Stomach (tissue), 8 donors: ENCODE measurements at regions not wholly inside any gene's neighbourhood (a gene's known extent, or its start where the extent isn't known, plus 50 kb on each side); places are given as distances from the start of the nearest gene placed in this dataset.
"Not testable (repeated sequence)": the region's sequence is repeated elsewhere in the genome, so short reads cannot be mapped to it uniquely, and the experiment has no call there.

Source experiments
- DNase-seq, 2 donors: peaks; one replicate each; pipeline versions ENCODE4 v3.0.0 to v3.0.0-alpha.2; 2013 to 2019
- H3K27ac ChIP-seq, 5 donors: fragments of 200-600 bp in 4 of 5; sonication (generic) in 4 of 5; one replicate each; pipeline ENCODE4 v1.5.1; 2013 to 2019; ENCODE audit warnings: mild to moderate bottlenecking in 1 of 5, moderate library complexity in 1 of 5
- H3K27me3 ChIP-seq, 3 donors: fragments of 200-600 bp; sonication (generic); one replicate each; pipeline ENCODE4 v1.5.1; 2017 to 2019; ENCODE audit warnings: mixed run types in 1 of 3
- H3K36me3 ChIP-seq, 4 donors: fragments of 200-600 bp; sonication (generic); 1 replicate in 3 of 4; 2 replicates in 1 of 4; pipeline ENCODE4 v1.5.1; 2016 to 2019
- H3K4me1 ChIP-seq, 4 donors: fragments of 200-600 bp; sonication (generic); one replicate each; pipeline ENCODE4 v1.5.1; 2016 to 2019
- H3K4me3 ChIP-seq, 4 donors: fragments of 200-600 bp; sonication (generic) in 3 of 4; one replicate each; pipeline ENCODE4 v1.5.1; 2016 to 2019; ENCODE audit warnings: mild to moderate bottlenecking in 1 of 4
- H3K9me3 ChIP-seq, 4 donors: fragments of 200-600 bp; sonication (generic); one replicate each; pipeline ENCODE4 v1.5.1; 2016 to 2019
- EP300 ChIP-seq: sonication (generic); formaldehyde crosslinking; IDR thresholded peaks from one replicate; pipeline ENCODE4 v1.6.1; 2017; ENCODE audit warnings: antibody characterized with exemption
- POLR2A ChIP-seq, 4 donors: fragments of 450-650 bp; IDR thresholded peaks; one replicate each; pipeline ENCODE4 v1.6.1; 2016; ENCODE audit warnings: antibody characterized with exemption in 4 of 4, control low read depth in 2 of 4, mild to moderate bottlenecking in 1 of 4, moderate library complexity in 1 of 4
- POLR2AphosphoS5 ChIP-seq, 3 donors: sonication (generic); formaldehyde crosslinking; IDR thresholded peaks; one replicate each; pipeline ENCODE4 v1.6.1; 2016; ENCODE audit warnings: antibody characterized with exemption in 3 of 3
- WGBS, 5 donors: extraction: QIAGEN DNeasy Blood & Tissue Kit in 3 of 5; methylation state at CpG; one replicate each; pipeline versions ENCODE4 v1.1.5 to v1.1.7; 2013 to 2018; 5-methylcytosine and 5-hydroxymethylcytosine counted together
- intact Hi-C: fragments of 100-400 bp; cut with DNase I; formaldehyde crosslinking; loops from one replicate; pipeline ENCODE4 v1.15.1; 2023; ENCODE audit warnings: low total_unique reads
- TF ChIP-seq, protein P1 (sequence below), 7 experiments: fragments of 450-650 bp in 4 of 7; fragments of 200-600 bp in 3 of 7; sonication (generic) in 3 of 7; IDR thresholded peaks; one replicate each; pipeline ENCODE4 v1.5.1; 2016 to 2019; ENCODE audit warnings: antibody characterized with exemption in 7 of 7, control low read depth in 2 of 7, mild to moderate bottlenecking in 1 of 7
- donor health status: healthy with polysubstance abuse.
- donor health status: Bipolar disorder and iron deficiency.
- donor health status: healthy.

DNA sequence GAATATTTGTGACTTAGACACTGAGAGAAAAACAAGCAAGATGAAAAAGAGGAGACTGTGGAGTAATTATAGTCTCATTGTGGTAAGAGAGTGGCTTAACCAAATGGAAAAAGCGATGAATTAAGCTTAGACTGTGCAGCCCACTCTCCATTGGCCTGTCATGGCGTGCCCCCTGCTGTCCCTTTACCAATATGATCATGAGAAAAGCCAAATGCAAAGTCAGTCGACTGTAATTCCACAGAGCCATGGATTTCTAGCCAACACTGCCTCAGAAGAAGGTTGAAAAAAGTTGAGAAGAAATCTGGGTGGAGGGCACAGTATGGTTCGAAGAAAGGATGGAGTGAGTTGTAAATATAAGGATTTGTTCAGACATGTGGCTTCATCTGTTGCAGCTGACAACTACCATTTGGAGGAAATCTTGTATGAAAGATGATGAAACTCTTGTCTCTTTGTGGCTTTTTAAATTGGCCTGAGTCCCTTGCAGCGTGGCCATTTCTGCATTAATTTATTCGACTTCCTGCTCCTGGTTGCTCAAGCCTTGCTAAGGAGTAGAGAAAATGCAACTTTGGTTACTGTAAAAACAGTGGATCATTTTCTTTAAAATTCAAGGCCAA is 251.4 kb downstream of the DOK5 start:
- TF ChIP-seq, protein P1, sequence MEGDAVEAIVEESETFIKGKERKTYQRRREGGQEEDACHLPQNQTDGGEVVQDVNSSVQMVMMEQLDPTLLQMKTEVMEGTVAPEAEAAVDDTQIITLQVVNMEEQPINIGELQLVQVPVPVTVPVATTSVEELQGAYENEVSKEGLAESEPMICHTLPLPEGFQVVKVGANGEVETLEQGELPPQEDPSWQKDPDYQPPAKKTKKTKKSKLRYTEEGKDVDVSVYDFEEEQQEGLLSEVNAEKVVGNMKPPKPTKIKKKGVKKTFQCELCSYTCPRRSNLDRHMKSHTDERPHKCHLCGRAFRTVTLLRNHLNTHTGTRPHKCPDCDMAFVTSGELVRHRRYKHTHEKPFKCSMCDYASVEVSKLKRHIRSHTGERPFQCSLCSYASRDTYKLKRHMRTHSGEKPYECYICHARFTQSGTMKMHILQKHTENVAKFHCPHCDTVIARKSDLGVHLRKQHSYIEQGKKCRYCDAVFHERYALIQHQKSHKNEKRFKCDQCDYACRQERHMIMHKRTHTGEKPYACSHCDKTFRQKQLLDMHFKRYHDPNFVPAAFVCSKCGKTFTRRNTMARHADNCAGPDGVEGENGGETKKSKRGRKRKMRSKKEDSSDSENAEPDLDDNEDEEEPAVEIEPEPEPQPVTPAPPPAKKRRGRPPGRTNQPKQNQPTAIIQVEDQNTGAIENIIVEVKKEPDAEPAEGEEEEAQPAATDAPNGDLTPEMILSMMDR (IDR thresholded peaks at IDR 0.05) = no peak
- TF ChIP-seq EP300 = no peak
- no peak for TF ChIP-seq POLR2AphosphoS5 (IDR thresholded peaks at IDR 0.05)
- TF ChIP-seq POLR2A (IDR thresholded peaks at IDR 0.05) = no peak
- peak in 1 of 2 donors; percentile 38 for DNase-seq
- intact Hi-C loops = no loop called here

DNA sequence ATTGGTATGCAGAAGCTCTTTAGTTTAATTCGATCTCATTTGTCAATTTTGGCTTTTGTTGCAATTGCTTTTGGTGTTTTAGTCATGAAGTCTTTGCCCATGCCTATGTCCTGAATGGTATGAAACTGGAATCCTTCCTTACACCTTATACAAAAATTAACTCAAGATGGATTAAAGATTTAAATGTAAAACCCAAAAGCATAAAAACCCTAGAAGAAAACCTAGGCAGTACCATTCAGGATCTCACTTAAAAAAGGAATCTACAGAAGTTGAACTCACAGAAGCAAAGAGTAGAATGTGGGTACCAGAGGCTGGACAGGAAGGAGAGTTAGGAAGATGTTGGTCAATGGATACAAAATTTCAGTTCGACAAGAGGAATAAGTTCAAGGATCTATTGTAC is 249.9 kb downstream of the DOK5 start:
- intact Hi-C loops, H3K4me3 ChIP-seq, DNase-seq, H3K36me3 ChIP-seq, H3K27me3 ChIP-seq, H3K9me3 ChIP-seq, H3K4me1 ChIP-seq, H3K27ac ChIP-seq: not testable (repeated sequence)
- 72 to 84% (median 81%) methylated on average over 2 of the region's 2 CpGs for WGBS, 5 donors

More for the DNA sequence above, 251.4 kb downstream of the DOK5 start:
- Histone ChIP-seq H3K27me3 (no peaks in the 10 kb centered on the region), H3K27ac (no peak overlapping the region), H3K4me3 (no peak overlapping the region), H3K36me3 (no peaks in the 10 kb centered on the region), H3K4me1 (no peaks in the 10 kb centered on the region), H3K9me3 (peaks cover 0 to 4% (median 0%) of the 10 kb centered on the region in 4 donors)
- 44 to 53% (median 49%) methylated on average over 6 of the region's 6 CpGs for WGBS, 5 donors

DNA sequence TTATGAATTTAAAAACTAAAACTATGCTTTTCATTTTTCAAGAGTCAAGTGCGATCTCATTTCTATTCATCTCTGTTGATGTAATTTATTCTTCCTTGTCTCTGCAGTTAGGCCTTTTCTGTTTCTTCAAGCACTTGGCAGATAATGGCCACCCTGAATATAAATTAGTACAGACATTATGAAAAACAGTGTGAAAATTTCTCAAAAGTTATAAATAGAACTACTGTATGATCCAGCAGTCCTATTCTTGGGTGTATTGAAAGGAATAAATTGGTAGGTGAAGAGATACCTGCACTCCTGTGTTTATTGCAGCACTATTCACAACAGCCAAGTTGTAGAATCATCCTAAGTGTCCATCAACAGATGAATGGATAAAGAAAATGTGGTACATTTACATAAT is 248.3 kb downstream of the DOK5 start:
- Histone ChIP-seq H3K4me3 (no peak overlapping the region), H3K36me3 (no peaks in the 10 kb centered on the region), H3K4me1 (no peaks in the 10 kb centered on the region), H3K27ac (no peak overlapping the region), H3K9me3 (peaks cover 0 to 4% (median 0%) of the 10 kb centered on the region in 4 donors), H3K27me3 (no peaks in the 10 kb centered on the region)
- WGBS, 5 donors = 93 to 100% (median 97%) methylated on average over 1 of the region's 1 CpG
- intact Hi-C loops = no loop called here
- DNase-seq = no peak
- TF ChIP-seq, protein P1 (IDR thresholded peaks at IDR 0.05) = no peak

DNA sequence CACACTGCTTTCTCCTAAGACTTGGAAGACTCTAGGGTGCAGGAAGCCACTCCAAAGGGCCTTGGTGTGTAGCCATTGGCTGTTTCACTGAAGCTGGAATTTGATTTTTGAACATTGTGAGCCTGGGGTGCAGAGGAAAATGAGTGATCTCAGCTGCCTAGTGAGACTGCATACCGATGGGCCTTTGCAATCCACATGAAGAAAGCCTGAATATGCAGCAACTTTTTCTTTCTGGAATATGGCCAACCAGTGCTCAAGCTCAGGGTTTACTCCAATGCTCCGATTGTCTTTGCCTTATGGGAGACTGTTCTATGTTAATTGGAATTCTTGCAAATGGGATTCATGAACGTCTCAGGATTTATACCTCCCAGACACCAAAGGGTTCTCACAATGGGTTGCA is 242.6 kb downstream of the DOK5 start:
- TF ChIP-seq EP300 = no peak
- no peak overlapping the region for H3K27ac ChIP-seq
- H3K4me3 ChIP-seq = no peak overlapping the region
- no peaks in the 10 kb centered on the region for H3K9me3 ChIP-seq
- H3K27me3 ChIP-seq = no peaks in the 10 kb centered on the region
- 56 to 75% (median 72%) methylated on average over 3 of the region's 3 CpGs for WGBS, 5 donors
- intact Hi-C loops = no loop called here
- H3K4me1 ChIP-seq = no peaks in the 10 kb centered on the region
- DNase-seq = peak in 1 of 2 donors; percentile 45
- no peaks in the 10 kb centered on the region for H3K36me3 ChIP-seq

DNA sequence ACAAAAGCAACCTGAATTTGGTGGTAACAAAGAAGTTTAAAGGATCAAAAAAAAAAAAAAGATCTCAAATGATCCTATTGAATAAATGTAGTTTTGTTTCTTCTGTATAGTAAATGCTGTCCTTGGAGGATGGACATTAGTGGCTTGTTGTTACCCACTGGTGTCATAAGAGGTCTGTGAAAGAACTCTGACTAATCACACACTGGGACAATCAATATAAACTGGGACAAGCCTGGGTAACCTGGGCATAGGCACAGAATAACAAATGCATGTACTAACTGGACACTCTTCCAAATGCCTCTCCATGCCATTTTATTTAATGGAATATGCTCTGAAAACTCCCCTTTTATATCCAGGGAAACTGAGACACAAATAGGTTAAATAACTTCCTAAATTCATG is 241.4 kb downstream of the DOK5 start:
- Histone ChIP-seq H3K27me3 (no peaks in the 10 kb centered on the region), H3K4me3 (no peak overlapping the region), H3K27ac (no peak overlapping the region), H3K4me1 (no peaks in the 10 kb centered on the region), H3K36me3 (no peaks in the 10 kb centered on the region), H3K9me3 (no peaks in the 10 kb centered on the region)
- intact Hi-C loops = no loop called here
- TF ChIP-seq POLR2A (IDR thresholded peaks at IDR 0.05) = no peak
- no peak for TF ChIP-seq EP300
- no peak for TF ChIP-seq POLR2AphosphoS5 (IDR thresholded peaks at IDR 0.05)
- TF ChIP-seq, protein P1 (IDR thresholded peaks at IDR 0.05) = no peak
- no peak for DNase-seq
